ENCODE measurements at regions not wholly inside any gene's neighbourhood (a gene's known extent, or its start where the extent isn't known, plus 50 kb on each side); places are given as distances from the start of the nearest gene placed in this dataset.

GRCh38 chr2:198424112-198424511 is 619.7 kb downstream of the PLCL1 start:
- no peak for DNase-seq (ENCODE audit: low spot score)
- Histone ChIP-seq H3K9me3 (no peaks in the 10 kb centered on the region), H3K4me3 (no peak overlapping the region), H3K27me3 (no peaks in the 10 kb centered on the region), H3K27ac (no peak overlapping the region), H3K36me3 (no peaks in the 10 kb centered on the region), H3K4me1 (no peaks in the 10 kb centered on the region)
- TF ChIP-seq, protein P1, sequence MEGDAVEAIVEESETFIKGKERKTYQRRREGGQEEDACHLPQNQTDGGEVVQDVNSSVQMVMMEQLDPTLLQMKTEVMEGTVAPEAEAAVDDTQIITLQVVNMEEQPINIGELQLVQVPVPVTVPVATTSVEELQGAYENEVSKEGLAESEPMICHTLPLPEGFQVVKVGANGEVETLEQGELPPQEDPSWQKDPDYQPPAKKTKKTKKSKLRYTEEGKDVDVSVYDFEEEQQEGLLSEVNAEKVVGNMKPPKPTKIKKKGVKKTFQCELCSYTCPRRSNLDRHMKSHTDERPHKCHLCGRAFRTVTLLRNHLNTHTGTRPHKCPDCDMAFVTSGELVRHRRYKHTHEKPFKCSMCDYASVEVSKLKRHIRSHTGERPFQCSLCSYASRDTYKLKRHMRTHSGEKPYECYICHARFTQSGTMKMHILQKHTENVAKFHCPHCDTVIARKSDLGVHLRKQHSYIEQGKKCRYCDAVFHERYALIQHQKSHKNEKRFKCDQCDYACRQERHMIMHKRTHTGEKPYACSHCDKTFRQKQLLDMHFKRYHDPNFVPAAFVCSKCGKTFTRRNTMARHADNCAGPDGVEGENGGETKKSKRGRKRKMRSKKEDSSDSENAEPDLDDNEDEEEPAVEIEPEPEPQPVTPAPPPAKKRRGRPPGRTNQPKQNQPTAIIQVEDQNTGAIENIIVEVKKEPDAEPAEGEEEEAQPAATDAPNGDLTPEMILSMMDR (IDR thresholded peaks at IDR 0.05) = no peak

GRCh38 chr2:198417836-198418235 is 613.4 kb downstream of the PLCL1 start:
- DNase-seq (ENCODE audit: low spot score) = no peak
- Histone ChIP-seq H3K27me3 (no peaks in the 10 kb centered on the region), H3K36me3 (no peaks in the 10 kb centered on the region), H3K4me1 (no peaks in the 10 kb centered on the region), H3K27ac (no peak overlapping the region), H3K9me3 (no peaks in the 10 kb centered on the region), H3K4me3 (no peak overlapping the region)
- TF ChIP-seq, protein P1 (IDR thresholded peaks at IDR 0.05) = no peak

DNA sequence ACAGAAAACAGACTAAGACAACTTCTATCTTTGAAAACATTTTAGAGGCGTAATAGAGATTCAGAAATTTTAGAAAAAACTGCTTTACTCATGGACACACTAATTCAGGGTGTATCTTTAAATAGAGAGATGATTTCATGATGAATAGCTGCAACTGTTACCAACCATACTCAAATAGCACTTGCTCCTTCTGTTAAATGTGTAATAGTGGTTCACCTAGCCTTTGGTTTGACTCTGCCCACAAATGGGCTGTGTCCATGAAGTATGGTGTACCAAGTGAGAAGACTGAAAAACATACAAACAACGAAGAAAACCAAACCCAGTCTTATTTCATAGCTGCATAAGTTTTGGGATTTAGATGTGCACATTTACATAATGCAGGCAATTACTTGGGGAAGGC is 610.6 kb downstream of the PLCL1 start:
- H3K4me1 ChIP-seq = no peaks in the 10 kb centered on the region
- H3K36me3 ChIP-seq = no peaks in the 10 kb centered on the region
- DNase-seq (ENCODE audit: low spot score) = no peak
- no peak overlapping the region for H3K4me3 ChIP-seq
- H3K9me3 ChIP-seq = no peaks in the 10 kb centered on the region
- TF ChIP-seq, protein P1 (IDR thresholded peaks at IDR 0.05) = no peak
- no peak overlapping the region for H3K27ac ChIP-seq
- H3K27me3 ChIP-seq = no peaks in the 10 kb centered on the region

GRCh38 chr2:198411936-198412335 is 607.5 kb downstream of the PLCL1 start:
- TF ChIP-seq, protein P1 (IDR thresholded peaks at IDR 0.05) = no peak
- H3K27ac ChIP-seq = no peak overlapping the region

GRCh38 chr2:198408171-198408570 is 603.8 kb downstream of the PLCL1 start:
- Histone ChIP-seq H3K27ac (no peak overlapping the region), H3K36me3 (no peaks in the 10 kb centered on the region), H3K27me3 (no peaks in the 10 kb centered on the region), H3K4me3 (no peak overlapping the region), H3K9me3 (no peaks in the 10 kb centered on the region), H3K4me1 (no peaks in the 10 kb centered on the region)
- TF ChIP-seq, protein P1 (IDR thresholded peaks at IDR 0.05) = no peak
- no peak for DNase-seq (ENCODE audit: low spot score)

More at GRCh38 chr2:198411936-198412335, 607.5 kb downstream of the PLCL1 start:
- DNase-seq (ENCODE audit: low spot score) = no peak
- no peaks in the 10 kb centered on the region for H3K9me3 ChIP-seq
- H3K36me3 ChIP-seq = no peaks in the 10 kb centered on the region
- H3K4me1 ChIP-seq = no peaks in the 10 kb centered on the region
- H3K4me3 ChIP-seq = no peak overlapping the region
- H3K27me3 ChIP-seq = no peaks in the 10 kb centered on the region

GRCh38 chr2:198405311-198405710 is 600.9 kb downstream of the PLCL1 start:
- DNase-seq (ENCODE audit: low spot score) = no peak
- H3K27ac ChIP-seq = no peak overlapping the region
- no peak overlapping the region for H3K4me3 ChIP-seq
- H3K36me3 ChIP-seq = no peaks in the 10 kb centered on the region
- H3K9me3 ChIP-seq = no peaks in the 10 kb centered on the region
- no peaks in the 10 kb centered on the region for H3K4me1 ChIP-seq
- H3K27me3 ChIP-seq = no peaks in the 10 kb centered on the region
- TF ChIP-seq, protein P1 (IDR thresholded peaks at IDR 0.05) = no peak

Data from right atrium auricular region (tissue), 2 donors.